ENCODE measurements at regions not wholly inside any gene's neighbourhood (a gene's known extent, or its start where the extent isn't known, plus 50 kb on each side); places are given as distances from the start of the nearest gene placed in this dataset.

DNA sequence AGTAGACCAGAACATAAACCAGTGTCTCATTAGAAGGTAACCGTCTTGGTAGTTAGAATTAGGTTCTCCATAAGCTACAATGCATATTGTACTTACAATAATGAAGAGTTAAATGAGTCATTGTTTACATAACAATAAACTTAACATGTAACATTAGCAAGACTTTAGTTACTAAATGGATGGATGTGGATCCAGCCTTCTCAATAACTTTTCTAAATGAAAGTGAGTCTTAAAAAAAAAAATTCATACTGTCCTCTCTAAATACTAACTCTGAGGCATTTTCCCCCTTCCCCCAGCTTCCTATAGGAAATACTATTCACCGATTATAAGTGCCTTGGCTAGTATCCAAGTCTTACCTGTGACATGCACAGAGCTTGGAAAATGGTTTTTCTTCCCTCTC, 155.3 kb downstream of the CYB561 start:
- H3K4me1 Mint-ChIP-seq = no peaks in the 10 kb centered on the region
- ChIA-PET POLR2A (ENCODE audit: partially characterized antibody) (no interaction called here), CTCF (ENCODE audit: partially characterized antibody) (no interaction called here)

DNA sequence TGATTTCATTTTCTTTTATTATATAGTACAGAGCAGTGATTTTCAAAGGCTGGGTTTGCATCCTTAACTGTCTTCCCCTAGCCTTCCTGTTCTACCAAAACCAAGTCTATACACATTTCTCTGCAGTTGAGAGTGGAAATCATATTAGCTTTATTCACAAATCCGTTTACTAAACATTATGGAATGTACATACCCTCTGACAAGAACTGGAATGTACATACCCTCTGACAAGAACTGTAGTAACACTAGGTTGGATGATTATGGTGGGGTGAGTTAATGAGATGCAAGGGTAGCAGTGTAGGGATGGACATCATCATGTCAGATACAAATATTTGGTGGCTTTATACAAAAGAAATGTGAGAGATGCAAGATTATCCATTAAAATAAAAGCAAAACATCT, 154.8 kb downstream of the CYB561 start:
- no peak overlapping the region for H3K4me3 ChIP-seq (ENCODE audit: low read length in 2 of 2)
- intact Hi-C loops (cut with micrococcal nuclease) = no loop called here
- Mint-ChIP-seq H3K9me3 (peaks cover 0 to 32% (median 15%) of the 10 kb centered on the region in 8 donors), H3K4me3 (no peak overlapping the region), H3K27me3 (no peaks in the 10 kb centered on the region), H3K4me1 (no peaks in the 10 kb centered on the region), H3K36me3 (peaks cover 19 to 71% of the 10 kb centered on the region in 2 donors), H3K27ac (no peak overlapping the region)
- no peaks in the 10 kb centered on the region for H3K27me3 ChIP-seq (ENCODE audit: insufficient read depth, low read length)
- peaks cover 3% of the 10 kb centered on the region in 2 donors for H3K9me3 ChIP-seq (ENCODE audit: control insufficient read depth in 1 of 2, low read length in 2 of 2)
- POLR2A ChIA-PET (ENCODE audit: partially characterized antibody) = no interaction called here
- no peak for DNase-seq
- H3K27ac ChIP-seq (ENCODE audit: low read depth, low read length) = no peak overlapping the region
- CTCF ChIA-PET (ENCODE audit: partially characterized antibody) = no interaction called here
- H3K36me3 ChIP-seq (ENCODE audit: insufficient read depth, low read length) = no peaks in the 10 kb centered on the region
- H3K4me1 ChIP-seq (ENCODE audit: insufficient read depth, low read length) = no peaks in the 10 kb centered on the region

More for the DNA sequence above, 155.3 kb downstream of the CYB561 start:
- H3K27ac ChIP-seq (ENCODE audit: low read depth, low read length) = no peak overlapping the region
- peaks cover 0 to 3% of the 10 kb centered on the region in 2 donors for H3K9me3 ChIP-seq (ENCODE audit: control insufficient read depth in 1 of 2, low read length in 2 of 2)
- H3K4me3 ChIP-seq (ENCODE audit: low read length in 2 of 2) = no peak overlapping the region
- no peaks in the 10 kb centered on the region for H3K36me3 ChIP-seq (ENCODE audit: insufficient read depth, low read length)
- no peak overlapping the region for H3K4me3 Mint-ChIP-seq
- no peaks in the 10 kb centered on the region for H3K27me3 Mint-ChIP-seq
- H3K27ac Mint-ChIP-seq = no peak overlapping the region
- H3K36me3 Mint-ChIP-seq = peaks cover 20 to 71% of the 10 kb centered on the region in 2 donors
- no peaks in the 10 kb centered on the region for H3K27me3 ChIP-seq (ENCODE audit: insufficient read depth, low read length)
- no peak for DNase-seq
- intact Hi-C loops (cut with micrococcal nuclease) = no loop called here
- H3K9me3 Mint-ChIP-seq = peaks cover 0 to 32% (median 14%) of the 10 kb centered on the region in 8 donors
- no peaks in the 10 kb centered on the region for H3K4me1 ChIP-seq (ENCODE audit: insufficient read depth, low read length)

DNA sequence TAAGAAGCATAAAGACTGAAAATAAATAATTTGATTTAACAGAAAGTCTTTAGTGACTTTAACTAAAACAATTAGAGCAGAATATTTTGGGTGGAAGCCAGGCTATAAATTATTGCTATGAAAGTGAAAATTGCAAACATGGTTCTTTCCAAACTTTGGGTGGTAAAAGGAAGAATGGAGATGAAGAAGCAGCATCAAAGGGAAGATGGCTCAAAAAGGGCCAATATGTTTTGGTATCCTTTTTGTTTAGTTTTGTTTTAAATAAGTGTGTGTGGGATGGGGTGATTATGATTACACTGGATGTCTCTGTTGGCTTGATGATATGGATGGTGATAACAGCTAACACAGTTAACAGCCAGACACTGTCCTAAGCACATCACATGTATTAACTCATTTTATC, 153.7 kb downstream of the CYB561 start:
- Mint-ChIP-seq H3K9me3 (peaks cover 0 to 33% (median 17%) of the 10 kb centered on the region in 8 donors), H3K36me3 (peaks cover 13 to 74% of the 10 kb centered on the region in 2 donors), H3K4me3 (no peak overlapping the region), H3K4me1 (no peaks in the 10 kb centered on the region), H3K27ac (no peak overlapping the region), H3K27me3 (no peaks in the 10 kb centered on the region)
- no peak overlapping the region for H3K27ac ChIP-seq (ENCODE audit: low read depth, low read length)
- no peaks in the 10 kb centered on the region for H3K36me3 ChIP-seq (ENCODE audit: insufficient read depth, low read length)
- no peak overlapping the region for H3K4me3 ChIP-seq (ENCODE audit: low read length in 2 of 2)
- POLR2A ChIA-PET (ENCODE audit: partially characterized antibody) = no interaction called here
- intact Hi-C loops (cut with micrococcal nuclease) = no loop called here
- CTCF ChIA-PET (ENCODE audit: partially characterized antibody) = no interaction called here
- H3K27me3 ChIP-seq (ENCODE audit: insufficient read depth, low read length) = no peaks in the 10 kb centered on the region
- H3K9me3 ChIP-seq (ENCODE audit: control insufficient read depth in 1 of 2, low read length in 2 of 2) = peaks cover 0 to 3% of the 10 kb centered on the region in 2 donors
- H3K4me1 ChIP-seq (ENCODE audit: insufficient read depth, low read length) = no peaks in the 10 kb centered on the region
- DNase-seq = no peak

DNA sequence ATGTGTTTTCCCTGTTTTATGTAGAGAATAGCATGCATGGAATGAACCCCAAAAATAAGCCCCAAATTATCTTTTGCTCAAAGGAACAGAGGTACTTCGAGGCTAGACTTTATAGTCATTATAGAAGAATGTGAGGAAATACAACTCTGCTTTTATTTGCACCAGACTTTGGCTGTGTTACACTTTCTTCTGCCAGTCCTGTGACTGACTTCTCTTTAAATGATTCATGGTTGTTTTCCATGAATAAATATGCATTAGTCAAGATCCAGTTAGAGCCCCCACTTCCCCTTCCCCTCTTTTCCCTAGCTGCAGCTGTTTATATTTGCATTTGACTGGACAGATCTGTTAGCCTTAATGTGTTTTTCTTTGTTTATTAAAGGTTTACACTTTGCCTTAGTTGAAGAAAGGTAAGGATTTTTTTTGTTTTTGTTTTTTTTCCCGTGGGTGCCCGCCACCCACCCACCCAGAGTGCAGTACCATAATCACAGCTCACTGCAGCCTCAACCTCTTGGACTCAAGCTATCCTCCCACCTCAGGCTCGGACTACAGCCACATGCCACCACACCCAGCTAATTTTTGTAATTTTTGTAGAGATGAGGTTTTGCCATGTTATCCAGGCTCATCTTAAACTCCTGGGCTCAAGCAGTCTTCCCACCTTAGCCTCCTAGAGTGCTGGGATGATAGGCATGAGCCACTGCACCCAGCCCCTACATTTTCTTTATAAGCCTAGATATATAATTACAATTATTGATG, 152.6 kb downstream of the CYB561 start:
- H3K27me3 Mint-ChIP-seq = no peaks in the 10 kb centered on the region

DNA sequence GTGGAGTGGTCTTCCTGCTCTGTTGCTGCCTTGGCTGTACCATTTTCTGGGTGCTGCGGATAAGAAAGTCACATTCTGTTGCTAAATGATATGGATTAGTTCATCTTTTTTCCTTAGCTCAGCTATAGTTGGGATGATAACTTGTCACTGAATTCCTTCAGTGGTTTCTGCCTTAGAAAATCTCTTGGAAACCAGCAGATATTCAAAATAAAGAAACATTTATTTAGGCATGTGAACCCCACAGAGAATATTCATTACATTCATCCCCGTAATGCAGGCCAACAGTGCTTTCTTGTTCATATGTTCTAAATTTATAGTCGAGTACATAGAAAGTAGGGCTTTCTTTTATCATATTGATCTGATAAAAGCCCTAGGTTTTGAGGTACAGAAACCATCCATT, 151.3 kb downstream of the CYB561 start:
- ChIA-PET POLR2A (ENCODE audit: partially characterized antibody) (no interaction called here), CTCF (ENCODE audit: partially characterized antibody) (no interaction called here)
- H3K4me3 ChIP-seq (ENCODE audit: low read length in 2 of 2) = no peak overlapping the region
- H3K4me1 ChIP-seq (ENCODE audit: insufficient read depth, low read length) = no peaks in the 10 kb centered on the region
- no peak overlapping the region for H3K27ac ChIP-seq (ENCODE audit: low read depth, low read length)
- no peaks in the 10 kb centered on the region for H3K27me3 Mint-ChIP-seq
- no peak for DNase-seq
- intact Hi-C loops (cut with micrococcal nuclease) = no loop called here
- peaks cover 18 to 64% of the 10 kb centered on the region in 2 donors for H3K36me3 Mint-ChIP-seq
- no peak overlapping the region for H3K4me3 Mint-ChIP-seq
- H3K4me1 Mint-ChIP-seq = no peaks in the 10 kb centered on the region
- H3K36me3 ChIP-seq (ENCODE audit: insufficient read depth, low read length) = no peaks in the 10 kb centered on the region
- H3K27ac Mint-ChIP-seq = no peak overlapping the region
- H3K9me3 ChIP-seq (ENCODE audit: control insufficient read depth in 1 of 2, low read length in 2 of 2) = peaks cover 3 to 6% of the 10 kb centered on the region in 2 donors
- peaks cover 2 to 46% (median 29%) of the 10 kb centered on the region in 8 donors for H3K9me3 Mint-ChIP-seq
- H3K27me3 ChIP-seq (ENCODE audit: insufficient read depth, low read length) = no peaks in the 10 kb centered on the region

More for the DNA sequence above, 152.6 kb downstream of the CYB561 start:
- Histone ChIP-seq H3K4me1 (ENCODE audit: insufficient read depth, low read length) (no peaks in the 10 kb centered on the region), H3K4me3 (ENCODE audit: low read length in 2 of 2) (no peak overlapping the region), H3K27me3 (ENCODE audit: insufficient read depth, low read length) (no peaks in the 10 kb centered on the region), H3K36me3 (ENCODE audit: insufficient read depth, low read length) (no peaks in the 10 kb centered on the region), H3K9me3 (ENCODE audit: control insufficient read depth in 1 of 2, low read length in 2 of 2) (peaks cover 3 to 6% of the 10 kb centered on the region in 2 donors), H3K27ac (ENCODE audit: low read depth, low read length) (no peak overlapping the region)
- no peak for DNase-seq
- Mint-ChIP-seq H3K9me3 (peaks cover 2 to 34% (median 21%) of the 10 kb centered on the region in 8 donors), H3K27ac (no peak overlapping the region), H3K4me3 (no peak overlapping the region), H3K4me1 (no peaks in the 10 kb centered on the region), H3K36me3 (peaks cover 9 to 71% of the 10 kb centered on the region in 2 donors)
- intact Hi-C loops (cut with micrococcal nuclease) = no loop called here
- ChIA-PET CTCF (ENCODE audit: partially characterized antibody) (no interaction called here), POLR2A (ENCODE audit: partially characterized antibody) (no interaction called here)

DNA sequence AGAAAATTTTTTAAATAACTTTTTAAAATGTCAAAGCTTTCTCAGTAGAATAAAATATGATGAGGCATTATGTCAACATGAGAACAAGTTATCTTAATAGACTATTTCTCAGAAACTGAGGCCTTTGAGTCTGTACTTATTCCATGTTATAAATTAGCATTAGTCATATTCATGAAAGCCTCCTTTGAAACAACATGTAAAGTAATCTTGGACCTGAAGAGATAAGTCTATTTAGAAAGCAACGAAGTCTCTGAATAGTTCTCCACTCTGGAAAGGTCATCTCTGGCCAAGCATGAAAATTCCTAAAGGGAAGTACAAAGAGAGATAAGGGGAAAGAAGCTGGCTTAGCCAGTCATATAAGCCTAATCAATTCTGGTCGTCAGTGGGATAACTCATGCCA, 150.8 kb downstream of the CYB561 start:
- intact Hi-C loops (cut with micrococcal nuclease) = no loop called here

DNA sequence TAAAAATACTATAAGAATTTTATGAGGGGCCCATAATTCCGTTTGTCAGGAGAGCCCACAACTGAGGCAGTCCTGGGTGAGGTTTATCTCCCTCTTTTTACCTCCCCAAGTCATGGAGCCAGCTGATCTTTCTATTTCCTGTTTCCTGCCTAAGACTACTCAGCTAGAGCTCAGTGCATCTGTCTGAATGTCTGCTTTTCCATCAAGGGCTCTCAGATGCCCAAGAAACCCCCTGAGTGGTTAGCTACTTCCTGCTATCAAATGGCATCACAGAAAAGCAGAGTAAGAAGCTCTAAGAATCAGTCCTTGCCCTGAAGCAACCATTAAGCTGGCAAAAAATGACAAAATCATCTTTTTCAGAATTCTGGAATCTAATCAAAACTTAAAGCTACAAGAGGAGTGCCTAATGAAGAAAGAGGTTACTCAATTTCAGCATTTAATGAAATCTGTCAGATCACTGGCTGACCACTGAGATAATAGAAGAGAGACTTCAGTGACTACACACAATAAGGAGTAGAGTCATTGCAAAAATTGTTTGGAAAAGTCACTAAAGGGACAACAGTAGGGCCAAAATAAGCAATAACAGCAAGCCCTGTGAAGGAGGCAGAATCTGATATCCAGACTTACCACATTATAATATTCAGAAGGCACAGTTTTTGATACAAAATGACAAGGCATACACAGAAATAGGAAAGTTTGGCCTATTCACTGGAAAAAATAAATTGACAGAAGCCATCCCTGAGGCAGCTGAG, 150.1 kb downstream of the CYB561 start:
- no peaks in the 10 kb centered on the region for H3K4me1 ChIP-seq (ENCODE audit: insufficient read depth, low read length)
- Mint-ChIP-seq H3K9me3 (peaks cover 2 to 47% (median 30%) of the 10 kb centered on the region in 8 donors), H3K27me3 (no peaks in the 10 kb centered on the region), H3K4me3 (no peak overlapping the region), H3K36me3 (peaks cover 19 to 60% of the 10 kb centered on the region in 2 donors), H3K4me1 (no peaks in the 10 kb centered on the region), H3K27ac (no peak overlapping the region)
- no peaks in the 10 kb centered on the region for H3K36me3 ChIP-seq (ENCODE audit: insufficient read depth, low read length)
- no peaks in the 10 kb centered on the region for H3K27me3 ChIP-seq (ENCODE audit: insufficient read depth, low read length)
- H3K27ac ChIP-seq (ENCODE audit: low read depth, low read length) = no peak overlapping the region
- H3K9me3 ChIP-seq (ENCODE audit: control insufficient read depth in 1 of 2, low read length in 2 of 2) = peaks cover 3 to 6% of the 10 kb centered on the region in 2 donors
- ChIA-PET POLR2A (ENCODE audit: partially characterized antibody) (no interaction called here), CTCF (ENCODE audit: partially characterized antibody) (interaction anchor here (1.0 kb wide), 1 partner anchor 11 kb away, joined by 3 read pairs; no protein-coding TSS in a partner anchor)
- intact Hi-C loops (cut with micrococcal nuclease) = no loop called here
- no peak for DNase-seq
- no peak overlapping the region for H3K4me3 ChIP-seq (ENCODE audit: low read length in 2 of 2)

More for the DNA sequence above, 150.8 kb downstream of the CYB561 start:
- CTCF ChIA-PET (ENCODE audit: partially characterized antibody) = no interaction called here
- no peaks in the 10 kb centered on the region for H3K36me3 ChIP-seq (ENCODE audit: insufficient read depth, low read length)
- no peaks in the 10 kb centered on the region for H3K27me3 ChIP-seq (ENCODE audit: insufficient read depth, low read length)
- H3K4me1 ChIP-seq (ENCODE audit: insufficient read depth, low read length) = no peaks in the 10 kb centered on the region
- no peak for DNase-seq
- H3K27ac ChIP-seq (ENCODE audit: low read depth, low read length) = no peak overlapping the region
- Mint-ChIP-seq H3K27ac (no peak overlapping the region), H3K9me3 (peaks cover 2 to 47% (median 29%) of the 10 kb centered on the region in 8 donors), H3K36me3 (peaks cover 19 to 63% of the 10 kb centered on the region in 2 donors), H3K4me1 (no peaks in the 10 kb centered on the region), H3K4me3 (no peak overlapping the region), H3K27me3 (no peaks in the 10 kb centered on the region)
- POLR2A ChIA-PET (ENCODE audit: partially characterized antibody) = no interaction called here
- no peak overlapping the region for H3K4me3 ChIP-seq (ENCODE audit: low read length in 2 of 2)
- peaks cover 3 to 6% of the 10 kb centered on the region in 2 donors for H3K9me3 ChIP-seq (ENCODE audit: control insufficient read depth in 1 of 2, low read length in 2 of 2)

Data from CD4-positive, alpha-beta memory T cell (primary cell).